ENCODE measurements at regions not wholly inside any gene's neighbourhood (a gene's known extent, or its start where the extent isn't known, plus 50 kb on each side); places are given as distances from the start of the nearest gene placed in this dataset.

DNA sequence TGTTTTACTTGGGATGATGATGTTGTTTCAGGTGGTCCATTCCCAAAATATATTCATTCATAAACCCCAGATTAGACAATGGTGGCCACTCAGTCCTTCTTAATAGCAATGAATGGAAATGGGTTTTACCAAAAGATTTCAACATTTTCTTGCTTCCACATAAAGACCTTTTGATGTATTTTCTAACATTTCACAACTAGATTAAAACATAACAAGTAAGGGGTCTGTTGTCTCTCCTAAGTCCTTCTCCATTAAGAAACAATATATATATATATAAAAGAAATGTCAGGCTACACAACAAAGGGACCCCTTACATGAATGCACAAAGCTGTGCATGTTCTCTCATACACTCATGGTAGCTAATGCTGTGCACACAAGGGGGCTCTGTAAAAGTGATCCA is 176.4 kb downstream of the ANXA2 start:
- no peaks in the 10 kb centered on the region for H3K9me1 ChIP-seq (ENCODE audit: control insufficient read depth, insufficient read depth, low read length)

More for the DNA sequence above, 176.4 kb downstream of the ANXA2 start:
- ChIA-PET CTCF (ENCODE audit: low intra/inter-chr PET ratio) (no interaction called here), POLR2A (interaction anchor here (1.4 kb wide), 1 partner anchor 12 kb away, joined by 3 read pairs; no protein-coding TSS in a partner anchor)
- FAIRE-seq (no peak), DNase-seq (ENCODE audit: extremely low read depth in 1 of 4, low spot score in 3 of 4) (no peak), ATAC-seq (no peak)
- H3K27ac ChIP-seq (ENCODE audit: extremely low read depth, low read depth, low read length), result no peak overlapping the region
- H4K20me1 ChIP-seq (replicated peaks; ENCODE audit: control insufficient read depth, insufficient read depth, low read length), result no peaks in the 10 kb centered on the region
- intact Hi-C loops (cut with micrococcal nuclease) (no loop called here), in situ Hi-C loops (cut with MboI) (no loop called here)
- H3K79me2 ChIP-seq (ENCODE audit: control insufficient read depth, insufficient read depth, low read length), result no peaks in the 10 kb centered on the region
- no peak overlapping the region for H2AFZ ChIP-seq (ENCODE audit: low read depth, low read length)
- BruUV-seq (replicated peaks), result no TSS peak
- no peak overlapping the region for H3K9ac ChIP-seq (ENCODE audit: insufficient read depth in 1 of 2, low read depth in 2 of 2, low read length in 2 of 2)
- H3K4me2 ChIP-seq (ENCODE audit: insufficient read depth, low read length), result no peak overlapping the region
- H3K4me3 ChIP-seq, result no peak overlapping the region
- H3K4me1 ChIP-seq (replicated peaks in 1 of 2; ENCODE audit: control insufficient read depth in 2 of 2, insufficient read depth in 2 of 2, low read length in 2 of 2), result no peaks in the 10 kb centered on the region
- H3K9me3 ChIP-seq (replicated peaks; ENCODE audit: control insufficient read depth, insufficient read depth, low read depth, low read length), result no peaks in the 10 kb centered on the region
- no peaks in the 10 kb centered on the region for H3K36me3 ChIP-seq (ENCODE audit: control insufficient read depth, insufficient read depth, low read length)
- H3K27me3 ChIP-seq (ENCODE audit: control insufficient read depth in 2 of 2, insufficient read depth in 2 of 2, low read length in 2 of 2), result no peaks in the 10 kb centered on the region; a peak in 1 of 5 replicates
- TF ChIP-seq POLR2B (IDR thresholded peaks at IDR 0.05; ENCODE audit: low read depth, partially characterized antibody) (no peak), FOXA1 (IDR thresholded peaks at IDR 0.05; ENCODE audit: borderline replicate concordance) (no peak), BRD9 (IDR thresholded peaks at IDR 0.05; ENCODE audit: low read depth, partially characterized antibody) (no peak), RBM14 (IDR thresholded peaks at IDR 0.05; ENCODE audit: borderline replicate concordance, insufficient read depth, low read depth, low read length) (no peak)
- TF ChIP-seq, protein P1, sequence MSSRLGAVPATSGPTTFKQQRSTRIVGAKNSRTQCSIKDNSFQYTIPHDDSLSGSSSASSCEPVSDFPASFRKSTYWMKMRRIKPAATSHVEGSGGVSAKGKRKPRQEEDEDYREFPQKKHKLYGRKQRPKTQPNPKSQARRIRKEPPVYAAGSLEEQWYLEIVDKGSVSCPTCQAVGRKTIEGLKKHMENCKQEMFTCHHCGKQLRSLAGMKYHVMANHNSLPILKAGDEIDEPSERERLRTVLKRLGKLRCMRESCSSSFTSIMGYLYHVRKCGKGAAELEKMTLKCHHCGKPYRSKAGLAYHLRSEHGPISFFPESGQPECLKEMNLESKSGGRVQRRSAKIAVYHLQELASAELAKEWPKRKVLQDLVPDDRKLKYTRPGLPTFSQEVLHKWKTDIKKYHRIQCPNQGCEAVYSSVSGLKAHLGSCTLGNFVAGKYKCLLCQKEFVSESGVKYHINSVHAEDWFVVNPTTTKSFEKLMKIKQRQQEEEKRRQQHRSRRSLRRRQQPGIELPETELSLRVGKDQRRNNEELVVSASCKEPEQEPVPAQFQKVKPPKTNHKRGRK (tag; IDR thresholded peaks at IDR 0.05), result no peak
- TF ChIP-seq, protein P2, sequence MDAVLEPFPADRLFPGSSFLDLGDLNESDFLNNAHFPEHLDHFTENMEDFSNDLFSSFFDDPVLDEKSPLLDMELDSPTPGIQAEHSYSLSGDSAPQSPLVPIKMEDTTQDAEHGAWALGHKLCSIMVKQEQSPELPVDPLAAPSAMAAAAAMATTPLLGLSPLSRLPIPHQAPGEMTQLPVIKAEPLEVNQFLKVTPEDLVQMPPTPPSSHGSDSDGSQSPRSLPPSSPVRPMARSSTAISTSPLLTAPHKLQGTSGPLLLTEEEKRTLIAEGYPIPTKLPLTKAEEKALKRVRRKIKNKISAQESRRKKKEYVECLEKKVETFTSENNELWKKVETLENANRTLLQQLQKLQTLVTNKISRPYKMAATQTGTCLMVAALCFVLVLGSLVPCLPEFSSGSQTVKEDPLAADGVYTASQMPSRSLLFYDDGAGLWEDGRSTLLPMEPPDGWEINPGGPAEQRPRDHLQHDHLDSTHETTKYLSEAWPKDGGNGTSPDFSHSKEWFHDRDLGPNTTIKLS (IDR thresholded peaks at IDR 0.05; ENCODE audit: borderline replicate concordance, low read depth), result no peak

Measured in K562 (cell line).